Lung (tissue), 11 donors: ENCODE measurements at regions not wholly inside any gene's neighbourhood (a gene's known extent, or its start where the extent isn't known, plus 50 kb on each side); places are given as distances from the start of the nearest gene placed in this dataset.
A peak's percentile ranks its signal among the peaks of the same experiment; 100 is the strongest.

Source experiments
- ATAC-seq: fragments of 200-7000 bp; cut with Tn5 transposase; one replicate; pipeline ENCODE4 v1.9.1; 2020; ENCODE audit warnings: moderate number of reproducible peaks; ENCODE audit not compliant: insufficient read depth, low FRiP score
- DNase-seq, 3 donors: peaks; one replicate each; pipeline ENCODE4 v3.0.0-alpha.2; 2013 to 2017
- H3K27ac ChIP-seq, 2 donors: one replicate each; pipeline ENCODE4 v1.5.1; 2013; ENCODE audit warnings: mild to moderate bottlenecking in 2 of 2, moderate library complexity in 2 of 2, control low read depth in 1 of 2, inconsistent platforms in 1 of 2, low read depth in 1 of 2, low read length in 1 of 2
- H3K27me3 ChIP-seq, 3 donors: one replicate each; pipeline ENCODE4 v1.5.1; 2013; ENCODE audit warnings: low read length in 2 of 3; ENCODE audit not compliant: control insufficient read depth in 3 of 3, insufficient read depth in 3 of 3
- H3K36me3 ChIP-seq, 4 donors: one replicate each; pipeline ENCODE4 v1.5.1; 2013; ENCODE audit warnings: low read length in 4 of 4, mild to moderate bottlenecking in 1 of 4, moderate library complexity in 1 of 4; ENCODE audit not compliant: control insufficient read depth in 4 of 4, insufficient read depth in 4 of 4
- H3K4me1 ChIP-seq, 5 donors: one replicate each; pipeline ENCODE4 v1.5.1; 2013; ENCODE audit warnings: low read length in 5 of 5, mild to moderate bottlenecking in 2 of 5, moderate library complexity in 1 of 5; ENCODE audit not compliant: control insufficient read depth in 5 of 5, insufficient read depth in 5 of 5
- H3K4me3 ChIP-seq: one replicate; pipeline ENCODE4 v1.5.1; 2013; ENCODE audit warnings: mild to moderate bottlenecking, control low read depth, moderate library complexity
- H3K9ac ChIP-seq, 2 donors: one replicate each; pipeline ENCODE4 v1.5.1; 2013; ENCODE audit warnings: low read length in 2 of 2, control low read depth in 1 of 2; ENCODE audit not compliant: insufficient read depth in 1 of 2
- H3K9me3 ChIP-seq, 4 donors: one replicate each; pipeline ENCODE4 v1.5.1; 2013; ENCODE audit warnings: low read length in 3 of 4, mild to moderate bottlenecking in 1 of 4, moderate library complexity in 1 of 4; ENCODE audit not compliant: control insufficient read depth in 4 of 4, insufficient read depth in 3 of 4
- WGBS, 2 donors: extraction: QIAGEN DNeasy Blood & Tissue Kit; methylation state at CpG; one replicate each; pipeline ENCODE4 v1.1.7; 2013; 5-methylcytosine and 5-hydroxymethylcytosine counted together
- TF ChIP-seq, protein P1 (sequence below): IDR thresholded peaks from 2 replicates; pipeline ENCODE4 v1.5.1; 2012; ENCODE audit warnings: mild to moderate bottlenecking; ENCODE audit errors: control extremely low read depth, extremely low read depth
- donor health status: control.
- donor health status: control.
- donor health status: Bipolar disorder and iron deficiency.
- donor health status: healthy.
- donor health status: DM: yes; HTN: yes; CAD: no.

DNA sequence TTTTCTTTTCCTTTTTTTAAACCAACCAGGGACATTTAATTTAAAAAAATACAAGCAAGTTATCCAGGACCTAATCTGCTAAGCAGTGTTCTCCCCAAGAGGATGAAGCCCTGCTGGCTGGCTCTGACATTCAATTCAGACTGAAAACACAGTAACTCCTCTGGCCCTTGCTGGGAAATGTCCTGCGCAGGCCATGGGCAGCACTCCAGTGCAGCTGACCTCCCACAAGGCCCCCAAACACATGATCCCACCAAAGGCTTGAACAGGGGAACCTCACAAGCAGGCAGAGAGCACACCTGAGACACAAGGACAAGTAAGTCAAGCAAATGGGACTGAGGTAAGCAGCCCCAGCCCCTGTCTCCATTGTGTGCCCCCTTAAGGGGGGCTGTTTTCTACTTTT lies 56.9 kb upstream of the FHIP2A start:
- TF ChIP-seq, protein P1, sequence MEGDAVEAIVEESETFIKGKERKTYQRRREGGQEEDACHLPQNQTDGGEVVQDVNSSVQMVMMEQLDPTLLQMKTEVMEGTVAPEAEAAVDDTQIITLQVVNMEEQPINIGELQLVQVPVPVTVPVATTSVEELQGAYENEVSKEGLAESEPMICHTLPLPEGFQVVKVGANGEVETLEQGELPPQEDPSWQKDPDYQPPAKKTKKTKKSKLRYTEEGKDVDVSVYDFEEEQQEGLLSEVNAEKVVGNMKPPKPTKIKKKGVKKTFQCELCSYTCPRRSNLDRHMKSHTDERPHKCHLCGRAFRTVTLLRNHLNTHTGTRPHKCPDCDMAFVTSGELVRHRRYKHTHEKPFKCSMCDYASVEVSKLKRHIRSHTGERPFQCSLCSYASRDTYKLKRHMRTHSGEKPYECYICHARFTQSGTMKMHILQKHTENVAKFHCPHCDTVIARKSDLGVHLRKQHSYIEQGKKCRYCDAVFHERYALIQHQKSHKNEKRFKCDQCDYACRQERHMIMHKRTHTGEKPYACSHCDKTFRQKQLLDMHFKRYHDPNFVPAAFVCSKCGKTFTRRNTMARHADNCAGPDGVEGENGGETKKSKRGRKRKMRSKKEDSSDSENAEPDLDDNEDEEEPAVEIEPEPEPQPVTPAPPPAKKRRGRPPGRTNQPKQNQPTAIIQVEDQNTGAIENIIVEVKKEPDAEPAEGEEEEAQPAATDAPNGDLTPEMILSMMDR = no peak
- no peaks in the 10 kb centered on the region for H3K36me3 ChIP-seq
- no peak overlapping the region for H3K9ac ChIP-seq
- H3K9me3 ChIP-seq = no peaks in the 10 kb centered on the region
- DNase-seq = no peak
- H3K27ac ChIP-seq = no peak overlapping the region
- WGBS, 2 donors = 0 to 79% methylated on average over 1 of the region's 1 CpG
- no peak for ATAC-seq
- no peaks in the 10 kb centered on the region for H3K27me3 ChIP-seq
- peaks cover 0 to 15% (median 5%) of the 10 kb centered on the region in 5 donors for H3K4me1 ChIP-seq
- no peak overlapping the region for H3K4me3 ChIP-seq

DNA sequence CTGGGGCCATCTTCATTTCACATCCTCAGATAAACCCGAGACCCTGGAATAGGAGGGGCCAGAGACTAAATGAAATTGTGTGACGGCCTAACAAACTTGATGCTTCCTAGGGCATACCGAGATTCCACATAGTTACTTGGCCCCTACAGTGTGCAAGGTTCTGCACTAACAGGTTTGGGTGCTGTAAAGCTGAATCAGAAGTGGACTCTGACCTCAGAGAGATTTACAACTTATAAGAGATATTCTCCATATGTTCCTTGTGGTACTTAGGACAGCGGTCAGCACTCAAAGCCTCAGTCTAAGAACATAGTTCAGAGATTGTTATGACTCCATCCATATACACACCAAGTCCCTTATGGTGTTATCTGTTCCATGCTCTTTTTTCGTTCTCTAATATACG lies 55.1 kb upstream of the FHIP2A start:
- H3K9ac ChIP-seq = no peak overlapping the region
- peak overlapping the region in 1 of 2 donors; percentile 80 for H3K27ac ChIP-seq
- ATAC-seq (no peak), DNase-seq (no peak)
- H3K4me3 ChIP-seq = no peak overlapping the region
- H3K9me3 ChIP-seq = no peaks in the 10 kb centered on the region
- TF ChIP-seq, protein P1 = no peak
- 87 to 91% methylated on average over 6 of the region's 6 CpGs for WGBS, 2 donors
- H3K36me3 ChIP-seq = no peaks in the 10 kb centered on the region
- peaks cover 0 to 13% (median 5%) of the 10 kb centered on the region in 5 donors for H3K4me1 ChIP-seq
- H3K27me3 ChIP-seq = no peaks in the 10 kb centered on the region

DNA sequence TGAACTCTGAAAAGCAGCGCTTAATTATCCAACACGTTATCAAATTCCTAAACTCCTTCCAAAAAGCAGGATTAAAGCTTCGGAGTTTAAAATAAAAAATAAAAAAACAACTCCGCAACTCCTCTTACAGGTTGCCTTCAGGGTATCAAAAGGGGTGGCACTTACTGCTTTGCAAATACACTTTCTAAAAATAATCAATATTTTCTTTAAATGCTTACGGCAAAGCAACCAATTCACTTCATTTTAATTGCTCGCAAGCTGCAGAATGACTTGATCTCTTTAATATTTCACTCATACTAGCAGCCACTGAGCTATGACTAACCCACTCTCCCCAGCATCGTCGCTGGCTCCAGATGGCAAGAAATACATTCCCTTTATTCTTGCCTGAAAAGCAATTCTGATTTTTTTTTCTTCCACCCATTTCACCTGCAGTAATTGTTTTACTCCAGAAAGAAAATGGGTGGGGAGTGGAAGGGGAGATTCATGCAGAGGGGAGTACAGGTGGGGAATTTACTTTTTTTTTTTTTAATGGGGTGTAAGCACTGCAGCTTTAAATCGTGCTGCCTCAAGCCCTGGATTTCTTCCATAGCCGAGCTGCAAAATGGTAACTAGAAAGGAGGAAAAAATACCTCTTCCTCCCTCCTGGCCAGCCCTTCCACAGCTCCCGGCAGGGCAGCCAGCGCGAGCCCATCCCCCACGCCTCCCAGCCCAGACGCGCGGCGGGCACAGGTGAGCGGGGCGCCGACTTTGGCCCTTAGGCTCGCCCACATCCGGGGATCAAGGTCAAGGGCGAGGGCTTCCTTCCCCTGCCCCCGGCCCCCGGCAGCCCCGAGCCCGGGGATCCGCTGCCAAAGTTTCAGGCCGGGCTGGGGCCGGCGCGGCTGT lies 54.2 kb upstream of the FHIP2A start:
- ATAC-seq = peak; percentile 72

More for the DNA sequence above, 54.2 kb upstream of the FHIP2A start:
- WGBS, 2 donors = 12 to 19% methylated on average over 25 to 33 of the region's 33 CpGs
- H3K27me3 ChIP-seq = no peaks in the 10 kb centered on the region
- no peaks in the 10 kb centered on the region for H3K9me3 ChIP-seq
- H3K36me3 ChIP-seq = no peaks in the 10 kb centered on the region
- TF ChIP-seq, protein P1 = no peak
- H3K4me3 ChIP-seq = peak overlapping the region; percentile 54
- H3K4me1 ChIP-seq = peaks cover 0 to 13% (median 4%) of the 10 kb centered on the region in 5 donors
- DNase-seq = peak in 2 of 3 donors; percentile 13 to 25
- no peak overlapping the region for H3K9ac ChIP-seq
- peak overlapping the region in 1 of 2 donors; percentile 80 for H3K27ac ChIP-seq
